ENCODE measurements at regions not wholly inside any gene's neighbourhood (a gene's known extent, or its start where the extent isn't known, plus 50 kb on each side); places are given as distances from the start of the nearest gene placed in this dataset.

DNA sequence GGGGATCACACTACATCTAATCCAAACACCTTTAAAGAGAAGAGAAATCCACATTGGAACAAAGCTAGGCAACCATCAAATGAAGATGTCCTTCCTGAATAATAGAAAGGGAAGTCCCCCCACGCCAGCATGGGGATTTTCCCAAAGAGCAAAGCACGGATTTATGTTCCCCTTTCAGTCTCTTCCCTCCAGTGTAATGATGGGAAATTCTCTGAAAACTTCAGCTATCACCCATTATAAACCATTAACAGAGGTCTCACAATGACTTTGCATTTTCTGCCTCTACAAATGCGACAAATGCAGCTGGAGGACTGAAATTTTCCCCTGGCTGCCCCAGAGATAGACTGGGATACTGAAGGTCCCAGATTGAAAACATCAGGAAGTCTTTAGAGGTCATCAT, 368.7 kb downstream of the EFNA5 start:
- ChIA-PET POLR2A (no interaction called here), CTCF (no interaction called here)
- H3K4me3 ChIP-seq (ENCODE audit: low read depth, low read length), result no peak overlapping the region
- no peak for DNase-seq (ENCODE audit: low read depth, low spot score)
- TF ChIP-seq, protein P1, sequence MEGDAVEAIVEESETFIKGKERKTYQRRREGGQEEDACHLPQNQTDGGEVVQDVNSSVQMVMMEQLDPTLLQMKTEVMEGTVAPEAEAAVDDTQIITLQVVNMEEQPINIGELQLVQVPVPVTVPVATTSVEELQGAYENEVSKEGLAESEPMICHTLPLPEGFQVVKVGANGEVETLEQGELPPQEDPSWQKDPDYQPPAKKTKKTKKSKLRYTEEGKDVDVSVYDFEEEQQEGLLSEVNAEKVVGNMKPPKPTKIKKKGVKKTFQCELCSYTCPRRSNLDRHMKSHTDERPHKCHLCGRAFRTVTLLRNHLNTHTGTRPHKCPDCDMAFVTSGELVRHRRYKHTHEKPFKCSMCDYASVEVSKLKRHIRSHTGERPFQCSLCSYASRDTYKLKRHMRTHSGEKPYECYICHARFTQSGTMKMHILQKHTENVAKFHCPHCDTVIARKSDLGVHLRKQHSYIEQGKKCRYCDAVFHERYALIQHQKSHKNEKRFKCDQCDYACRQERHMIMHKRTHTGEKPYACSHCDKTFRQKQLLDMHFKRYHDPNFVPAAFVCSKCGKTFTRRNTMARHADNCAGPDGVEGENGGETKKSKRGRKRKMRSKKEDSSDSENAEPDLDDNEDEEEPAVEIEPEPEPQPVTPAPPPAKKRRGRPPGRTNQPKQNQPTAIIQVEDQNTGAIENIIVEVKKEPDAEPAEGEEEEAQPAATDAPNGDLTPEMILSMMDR (IDR thresholded peaks at IDR 0.05; ENCODE audit: insufficient read depth, low read length, missing control alignments), result no peak

DNA sequence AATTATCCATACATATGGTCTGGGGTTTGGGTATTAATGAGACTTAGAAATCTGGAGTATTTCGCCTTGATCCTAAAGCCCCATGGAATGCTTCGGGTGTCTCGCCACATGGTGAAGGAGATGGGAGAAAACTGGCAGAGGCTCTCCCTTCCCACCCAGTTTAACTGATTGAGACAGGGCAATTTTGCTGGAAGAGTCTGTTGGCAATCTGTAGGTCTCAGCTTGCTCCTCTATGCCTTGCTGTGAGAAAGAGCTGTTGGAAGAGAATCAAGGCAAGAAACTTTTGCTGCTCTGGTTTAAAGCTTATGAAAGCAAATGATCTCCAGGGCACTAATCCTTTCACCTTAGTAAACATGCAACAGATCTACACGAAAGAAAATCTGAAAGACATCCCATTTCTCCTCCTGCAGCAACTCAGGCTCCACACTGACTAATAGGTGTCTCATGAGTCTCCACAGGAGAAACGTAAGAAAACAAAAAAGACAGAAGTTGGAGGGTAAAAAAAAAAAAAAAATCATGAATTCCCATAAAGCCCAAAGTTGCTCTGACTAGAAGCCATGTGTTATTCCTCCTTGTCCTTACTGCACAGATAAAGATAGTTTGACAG, 369.9 kb downstream of the EFNA5 start:
- POLR2A ChIA-PET, result no interaction called here
- TF ChIP-seq, protein P1 (IDR thresholded peaks at IDR 0.05; ENCODE audit: insufficient read depth, low read length, missing control alignments), result no peak
- CTCF ChIA-PET, result no interaction called here

DNA sequence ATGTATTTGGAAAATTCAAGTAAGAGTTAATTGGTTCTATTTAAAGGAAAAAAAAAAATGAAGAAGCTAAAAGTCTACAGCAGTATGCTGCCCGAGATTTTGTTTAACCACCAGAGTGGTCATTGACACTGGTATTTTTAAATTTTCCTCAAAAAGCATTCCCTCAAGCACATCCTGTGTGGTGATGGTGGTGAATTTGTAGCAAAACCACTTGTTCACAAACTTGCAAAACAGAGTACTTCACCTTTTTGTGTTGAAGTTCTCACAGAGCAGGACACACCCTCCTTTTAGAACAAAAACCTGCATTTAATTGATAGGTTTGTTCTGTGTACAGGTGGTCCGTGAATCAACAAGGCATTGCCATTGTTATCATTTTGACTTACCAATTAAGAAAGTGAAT, 374.2 kb downstream of the EFNA5 start:
- POLR2A ChIA-PET, result no interaction called here
- TF ChIP-seq, protein P1 (IDR thresholded peaks at IDR 0.05; ENCODE audit: insufficient read depth, low read length, missing control alignments), result no peak
- H3K4me3 ChIP-seq (ENCODE audit: low read depth, low read length), result no peak overlapping the region
- CTCF ChIA-PET, result no interaction called here
- DNase-seq (ENCODE audit: low read depth, low spot score), result no peak

More for the DNA sequence above, 369.9 kb downstream of the EFNA5 start:
- H3K4me3 ChIP-seq (ENCODE audit: low read depth, low read length), result no peak overlapping the region
- DNase-seq (ENCODE audit: low read depth, low spot score), result no peak

DNA sequence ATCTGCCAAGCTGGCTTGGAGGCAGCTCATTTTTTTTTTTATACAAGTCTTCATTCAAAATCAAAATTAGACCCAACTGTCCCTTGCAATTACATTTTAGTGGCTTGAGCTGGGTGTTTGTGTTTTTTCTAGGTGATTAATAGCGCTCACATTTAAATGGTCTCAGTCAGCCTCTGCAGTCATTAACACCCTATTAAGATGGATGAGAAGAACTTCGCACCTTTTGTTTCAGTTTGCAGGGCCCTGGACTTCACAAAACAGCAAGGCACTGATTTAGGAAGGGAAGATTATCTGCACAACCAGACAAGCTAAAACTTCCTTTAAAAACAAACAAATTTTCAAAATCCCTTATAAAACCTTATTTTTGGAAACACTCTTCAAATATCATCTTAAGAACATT, 374.8 kb downstream of the EFNA5 start:
- no peak overlapping the region for H3K4me3 ChIP-seq (ENCODE audit: low read depth, low read length)
- TF ChIP-seq, protein P1 (IDR thresholded peaks at IDR 0.05; ENCODE audit: insufficient read depth, low read length, missing control alignments), result no peak
- DNase-seq (ENCODE audit: low read depth, low spot score), result no peak
- ChIA-PET POLR2A (no interaction called here), CTCF (no interaction called here)

DNA sequence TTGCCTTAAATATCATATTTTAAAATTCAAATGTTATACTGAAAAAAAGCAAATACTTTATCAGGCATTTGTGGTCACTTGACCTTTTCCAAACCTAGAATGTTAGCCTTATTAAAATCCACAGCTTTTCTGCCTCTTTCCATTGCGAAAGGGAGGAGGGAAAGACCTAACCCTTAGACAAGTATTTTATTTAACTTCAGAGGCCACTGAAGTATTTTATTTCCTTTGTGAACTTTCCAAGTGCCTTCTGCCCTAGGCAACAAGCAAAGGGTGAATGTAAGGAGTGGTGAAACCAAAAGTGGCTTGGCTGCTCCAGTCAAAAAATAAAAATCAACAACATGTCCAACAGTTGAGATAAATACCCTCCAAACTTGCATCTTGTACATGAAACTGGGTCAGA, 376.1 kb downstream of the EFNA5 start:
- CTCF ChIA-PET, result no interaction called here
- no peak overlapping the region for H3K4me3 ChIP-seq (ENCODE audit: low read depth, low read length)
- TF ChIP-seq, protein P1 (IDR thresholded peaks at IDR 0.05; ENCODE audit: insufficient read depth, low read length, missing control alignments), result no peak
- no peak for DNase-seq (ENCODE audit: low read depth, low spot score)
- POLR2A ChIA-PET, result no interaction called here

DNA sequence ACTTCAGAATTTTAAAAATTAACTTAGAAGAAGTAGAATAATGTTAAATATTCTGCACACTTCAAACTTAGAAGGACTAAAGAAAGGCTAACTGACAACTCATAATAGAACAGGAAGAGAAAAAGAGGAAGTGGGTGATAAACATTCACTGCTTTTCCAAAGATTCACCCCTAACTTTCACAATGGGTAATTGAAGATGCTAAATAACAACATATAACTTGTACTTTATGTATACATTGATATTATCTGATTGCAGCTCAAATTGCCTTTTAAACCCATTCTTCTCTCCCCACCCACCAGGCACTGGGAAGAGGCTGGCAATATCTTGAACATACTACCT, 376.6 kb downstream of the EFNA5 start:
- ChIA-PET POLR2A (no interaction called here), CTCF (no interaction called here)
- no peak for DNase-seq (ENCODE audit: low read depth, low spot score)
- TF ChIP-seq, protein P1 (IDR thresholded peaks at IDR 0.05; ENCODE audit: insufficient read depth, low read length, missing control alignments), result no peak
- no peak overlapping the region for H3K4me3 ChIP-seq (ENCODE audit: low read depth, low read length)
